Caco-2 (cell line): ENCODE measurements at regions not wholly inside any gene's neighbourhood (a gene's known extent, or its start where the extent isn't known, plus 50 kb on each side); places are given as distances from the start of the nearest gene placed in this dataset.

ENCODE experiments used
- BruUV-seq: library from RNA; stranded (reverse); fragments of 400-500 nt; replicated peaks from 2 replicates; lab custom pipeline; 2021; lab: Mats Ljungman, UMichigan
- CTCF ChIA-PET: fragments of 300-600 bp; sonication (Branson Sonifier 250); formaldehyde crosslinking; loops from one replicate; lab custom pipeline; 2022; ENCODE audit warnings: antibody characterized with exemption; lab: Charles Lee
- POLR2A ChIA-PET: fragments of 300-600 bp; sonication (Branson Sonifier 250); formaldehyde crosslinking; loops from one replicate; lab custom pipeline; 2022; ENCODE audit warnings: antibody characterized with exemption; lab: Charles Lee
- DNase-seq, 2 experiments: peaks; one replicate each; pipeline versions ENCODE4 v3.0.0 to v3.0.0-alpha.2; 2020 to 2022
- H3K27me3 ChIP-seq: replicated peaks from 2 replicates; pipeline ENCODE4 v1.6.0; 2011; ENCODE audit warnings: low read length; ENCODE audit not compliant: control insufficient read depth, insufficient read depth
- H3K36me3 ChIP-seq: 2 replicates; pipeline ENCODE4 v1.5.1; 2011; ENCODE audit warnings: low read length; ENCODE audit not compliant: control insufficient read depth, insufficient read depth
- H3K4me1 ChIP-seq: fragments of 250-450 bp; sonication (Bioruptor Pico); 2 replicates; pipeline ENCODE4 v1.5.1; 2020; ENCODE audit warnings: mild to moderate bottlenecking
- H3K4me3 ChIP-seq: 2 replicates; pipeline ENCODE4 v1.5.1; 2011; ENCODE audit warnings: low read depth, mild to moderate bottlenecking, control low read depth, low read length
- H3K9me3 ChIP-seq: fragments of 250-450 bp; sonication (Bioruptor Pico); 2 replicates; pipeline ENCODE4 v1.5.1; 2020; ENCODE audit warnings: mild to moderate bottlenecking, moderate library complexity
- H3K27ac Mint-ChIP-seq: one replicate; pipeline ENCODE4 v1.8.0; 2022; ENCODE audit warnings: mixed read lengths; ENCODE audit not compliant: unreplicated experiment
- H3K27me3 Mint-ChIP-seq: one replicate; pipeline ENCODE4 v1.8.0; 2022; ENCODE audit warnings: mixed read lengths; ENCODE audit not compliant: insufficient read depth, unreplicated experiment
- H3K36me3 Mint-ChIP-seq: one replicate; pipeline ENCODE4 v1.8.0; 2022; ENCODE audit warnings: mild to moderate bottlenecking, mixed read lengths; ENCODE audit not compliant: insufficient read depth, unreplicated experiment
- H3K4me1 Mint-ChIP-seq: one replicate; pipeline ENCODE4 v1.8.0; 2022; ENCODE audit warnings: low read depth, mixed read lengths; ENCODE audit not compliant: unreplicated experiment
- H3K4me3 Mint-ChIP-seq: one replicate; pipeline ENCODE4 v1.8.0; 2022; ENCODE audit warnings: mild to moderate bottlenecking, moderate library complexity, mixed read lengths; ENCODE audit not compliant: unreplicated experiment
- H3K9me3 Mint-ChIP-seq: one replicate; pipeline ENCODE4 v1.8.0; 2022; ENCODE audit warnings: mixed read lengths; ENCODE audit not compliant: unreplicated experiment
- intact Hi-C: fragments of 100-400 bp; cut with micrococcal nuclease; formaldehyde crosslinking; loops from one replicate; pipeline ENCODE4 v1.10.0; 2022; ENCODE audit not compliant: unreplicated experiment
- TF ChIP-seq, protein P1 (sequence below), 2 experiments: fragments of 200-600 bp in 1 of 2; IDR thresholded peaks; 1 replicate in 1 of 2; 2 replicates in 1 of 2; pipeline versions ENCODE4 v1.5.1 to v1.8.0; 2011 to 2022; ENCODE audit warnings: antibody characterized with exemption in 1 of 2, control low read depth in 1 of 2, inconsistent platforms in 1 of 2, low read depth in 1 of 2, low read length in 1 of 2, mild to moderate bottlenecking in 1 of 2, moderate library complexity in 1 of 2; ENCODE audit not compliant: insufficient read depth in 1 of 2, severe bottlenecking in 1 of 2, unreplicated experiment in 1 of 2

DNA sequence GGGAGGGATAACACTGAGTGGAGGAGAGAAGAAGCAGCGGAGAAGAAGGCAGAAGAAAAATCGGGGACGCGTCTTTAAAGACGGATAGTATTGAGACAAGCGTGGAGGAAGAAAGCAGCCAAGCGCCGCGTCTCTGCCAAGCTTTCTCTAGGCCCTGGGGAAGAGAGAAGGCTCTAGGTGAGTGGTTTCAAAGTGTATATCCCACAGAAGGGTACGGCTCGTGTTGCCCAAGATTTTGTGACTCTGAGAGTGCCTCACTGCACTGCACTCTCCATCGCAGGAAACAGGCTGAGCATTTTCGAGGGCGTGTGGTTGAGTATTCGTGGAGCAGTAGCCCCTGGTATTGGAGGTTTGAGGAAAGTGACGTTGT is 185.4 kb downstream of the TRIM27 start:
- H3K36me3 Mint-ChIP-seq, result peaks cover 12% of the 10 kb centered on the region
- no peaks in the 10 kb centered on the region for H3K36me3 ChIP-seq
- H3K4me1 Mint-ChIP-seq, result peaks cover 22% of the 10 kb centered on the region
- no peak overlapping the region for H3K4me3 ChIP-seq
- CTCF ChIA-PET, result interaction anchor here (0.7 kb wide), 1 partner anchor 31 kb away, joined by 3 read pairs; no protein-coding TSS in a partner anchor
- TF ChIP-seq, protein P1, sequence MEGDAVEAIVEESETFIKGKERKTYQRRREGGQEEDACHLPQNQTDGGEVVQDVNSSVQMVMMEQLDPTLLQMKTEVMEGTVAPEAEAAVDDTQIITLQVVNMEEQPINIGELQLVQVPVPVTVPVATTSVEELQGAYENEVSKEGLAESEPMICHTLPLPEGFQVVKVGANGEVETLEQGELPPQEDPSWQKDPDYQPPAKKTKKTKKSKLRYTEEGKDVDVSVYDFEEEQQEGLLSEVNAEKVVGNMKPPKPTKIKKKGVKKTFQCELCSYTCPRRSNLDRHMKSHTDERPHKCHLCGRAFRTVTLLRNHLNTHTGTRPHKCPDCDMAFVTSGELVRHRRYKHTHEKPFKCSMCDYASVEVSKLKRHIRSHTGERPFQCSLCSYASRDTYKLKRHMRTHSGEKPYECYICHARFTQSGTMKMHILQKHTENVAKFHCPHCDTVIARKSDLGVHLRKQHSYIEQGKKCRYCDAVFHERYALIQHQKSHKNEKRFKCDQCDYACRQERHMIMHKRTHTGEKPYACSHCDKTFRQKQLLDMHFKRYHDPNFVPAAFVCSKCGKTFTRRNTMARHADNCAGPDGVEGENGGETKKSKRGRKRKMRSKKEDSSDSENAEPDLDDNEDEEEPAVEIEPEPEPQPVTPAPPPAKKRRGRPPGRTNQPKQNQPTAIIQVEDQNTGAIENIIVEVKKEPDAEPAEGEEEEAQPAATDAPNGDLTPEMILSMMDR (IDR thresholded peaks at IDR 0.05; ENCODE audit: insufficient read depth in 1 of 2, low read depth in 1 of 2, low read length in 1 of 2, severe bottlenecking in 1 of 2, unreplicated experiment in 1 of 2), result no peak
- DNase-seq, result no peak
- peaks cover 12% of the 10 kb centered on the region; the same call in 1 of the 2 replicates for H3K4me1 ChIP-seq
- no peak overlapping the region for H3K4me3 Mint-ChIP-seq
- no peaks in the 10 kb centered on the region for H3K9me3 Mint-ChIP-seq
- BruUV-seq, result no TSS peak
- no peaks in the 10 kb centered on the region for H3K27me3 Mint-ChIP-seq
- no peaks in the 10 kb centered on the region for H3K27me3 ChIP-seq
- H3K9me3 ChIP-seq, result no peaks in the 10 kb centered on the region
- POLR2A ChIA-PET, result no interaction called here
- intact Hi-C loops, result no loop called here
- no peak overlapping the region for H3K27ac Mint-ChIP-seq

DNA sequence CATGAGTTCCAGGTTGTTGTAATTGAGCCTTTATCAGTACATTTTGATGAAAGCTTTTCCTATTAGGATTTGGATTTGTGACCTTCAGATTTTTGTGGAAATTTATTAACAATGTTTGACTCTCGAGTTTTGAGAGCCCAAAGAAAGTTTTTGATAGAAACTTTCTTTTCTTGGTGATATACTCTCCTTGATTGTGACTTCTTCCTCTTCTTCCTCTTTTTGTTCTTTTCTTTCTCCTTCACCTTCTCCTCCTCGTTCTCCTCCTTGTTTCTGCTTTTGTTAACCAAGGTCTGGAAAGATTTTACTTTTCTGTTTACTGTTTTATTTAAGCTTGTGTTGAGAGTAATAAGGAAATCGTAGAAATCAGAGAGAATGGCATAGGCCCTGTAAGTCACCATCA is 182.4 kb downstream of the TRIM27 start:
- peaks cover 5% of the 10 kb centered on the region for H3K27me3 Mint-ChIP-seq
- no peaks in the 10 kb centered on the region for H3K27me3 ChIP-seq
- BruUV-seq, result no TSS peak

GRCh38 chr6:28742668-28743270 is 181.0 kb downstream of the TRIM27 start:
- Mint-ChIP-seq H3K27ac (no peak overlapping the region), H3K36me3 (peaks cover 12% of the 10 kb centered on the region), H3K4me1 (peaks cover 7% of the 10 kb centered on the region), H3K27me3 (peaks cover 5% of the 10 kb centered on the region), H3K4me3 (peak overlapping the region; percentile 42), H3K9me3 (no peaks in the 10 kb centered on the region)
- intact Hi-C loops, result no loop called here
- no peaks in the 10 kb centered on the region for H3K27me3 ChIP-seq
- no peaks in the 10 kb centered on the region for H3K36me3 ChIP-seq
- no peaks in the 10 kb centered on the region for H3K4me1 ChIP-seq
- CTCF ChIA-PET, result no interaction called here
- TF ChIP-seq, protein P1 (IDR thresholded peaks at IDR 0.05; ENCODE audit: insufficient read depth in 1 of 2, low read depth in 1 of 2, low read length in 1 of 2, severe bottlenecking in 1 of 2, unreplicated experiment in 1 of 2), result no peak
- H3K4me3 ChIP-seq, result no peak overlapping the region
- no peaks in the 10 kb centered on the region for H3K9me3 ChIP-seq
- POLR2A ChIA-PET, result no interaction called here
- peak in 1 of 2 experiments; percentile 20 for DNase-seq
- no TSS peak for BruUV-seq

More for the DNA sequence above, 182.4 kb downstream of the TRIM27 start:
- H3K9me3 Mint-ChIP-seq, result no peaks in the 10 kb centered on the region
- intact Hi-C loops, result no loop called here
- H3K9me3 ChIP-seq, result no peaks in the 10 kb centered on the region
- no peak overlapping the region for H3K4me3 Mint-ChIP-seq
- ChIA-PET CTCF (no interaction called here), POLR2A (no interaction called here)
- H3K4me1 ChIP-seq, result peaks cover 6% of the 10 kb centered on the region; the same call in 1 of the 2 replicates
- peaks cover 8% of the 10 kb centered on the region for H3K4me1 Mint-ChIP-seq
- TF ChIP-seq, protein P1 (IDR thresholded peaks at IDR 0.05; ENCODE audit: insufficient read depth in 1 of 2, low read depth in 1 of 2, low read length in 1 of 2, severe bottlenecking in 1 of 2, unreplicated experiment in 1 of 2), result no peak
- peaks cover 6% of the 10 kb centered on the region for H3K36me3 Mint-ChIP-seq
- H3K27ac Mint-ChIP-seq, result no peak overlapping the region
- no peaks in the 10 kb centered on the region for H3K36me3 ChIP-seq
- DNase-seq, result no peak
- no peak overlapping the region for H3K4me3 ChIP-seq
